Ishikawa (cell line): ENCODE measurements at regions not wholly inside any gene's neighbourhood (a gene's known extent, or its start where the extent isn't known, plus 50 kb on each side); places are given as distances from the start of the nearest gene placed in this dataset.

Source experiments
- CEBPB ChIP-seq: IDR thresholded peaks from 2 replicates; pipeline ENCODE4 v1.6.1; 2012
- EP300 ChIP-seq: IDR thresholded peaks from 2 replicates; pipeline ENCODE4 v1.6.1; 2012; ENCODE audit warnings: borderline replicate concordance
- TF ChIP-seq, protein P1 (sequence below): IDR thresholded peaks from 2 replicates; pipeline ENCODE4 v1.6.1; 2012; ENCODE audit warnings: low read depth, mild to moderate bottlenecking
- TF ChIP-seq, protein P2 (sequence below): IDR thresholded peaks from 2 replicates; pipeline ENCODE4 v1.6.1; 2012

DNA sequence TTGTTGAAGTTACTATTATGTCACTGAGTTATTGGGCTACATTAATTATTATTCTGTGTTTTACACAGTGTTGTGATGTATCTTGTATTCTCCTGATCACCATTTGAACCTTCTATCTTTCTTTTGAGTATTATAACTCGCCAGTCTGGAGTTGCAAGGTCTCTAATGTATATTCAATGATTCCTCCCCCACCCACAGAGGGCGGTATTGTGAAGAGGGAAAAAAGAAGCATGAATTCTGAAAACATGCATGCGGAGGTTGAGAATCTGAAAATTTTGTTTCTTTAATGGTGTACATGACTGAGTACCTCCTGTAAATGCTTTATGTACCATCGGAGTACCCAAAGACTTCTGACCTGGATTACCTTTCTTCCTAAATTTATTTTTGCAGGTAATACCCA is 266.6 kb downstream of the NR4A2 start:
- TF ChIP-seq, protein P1, sequence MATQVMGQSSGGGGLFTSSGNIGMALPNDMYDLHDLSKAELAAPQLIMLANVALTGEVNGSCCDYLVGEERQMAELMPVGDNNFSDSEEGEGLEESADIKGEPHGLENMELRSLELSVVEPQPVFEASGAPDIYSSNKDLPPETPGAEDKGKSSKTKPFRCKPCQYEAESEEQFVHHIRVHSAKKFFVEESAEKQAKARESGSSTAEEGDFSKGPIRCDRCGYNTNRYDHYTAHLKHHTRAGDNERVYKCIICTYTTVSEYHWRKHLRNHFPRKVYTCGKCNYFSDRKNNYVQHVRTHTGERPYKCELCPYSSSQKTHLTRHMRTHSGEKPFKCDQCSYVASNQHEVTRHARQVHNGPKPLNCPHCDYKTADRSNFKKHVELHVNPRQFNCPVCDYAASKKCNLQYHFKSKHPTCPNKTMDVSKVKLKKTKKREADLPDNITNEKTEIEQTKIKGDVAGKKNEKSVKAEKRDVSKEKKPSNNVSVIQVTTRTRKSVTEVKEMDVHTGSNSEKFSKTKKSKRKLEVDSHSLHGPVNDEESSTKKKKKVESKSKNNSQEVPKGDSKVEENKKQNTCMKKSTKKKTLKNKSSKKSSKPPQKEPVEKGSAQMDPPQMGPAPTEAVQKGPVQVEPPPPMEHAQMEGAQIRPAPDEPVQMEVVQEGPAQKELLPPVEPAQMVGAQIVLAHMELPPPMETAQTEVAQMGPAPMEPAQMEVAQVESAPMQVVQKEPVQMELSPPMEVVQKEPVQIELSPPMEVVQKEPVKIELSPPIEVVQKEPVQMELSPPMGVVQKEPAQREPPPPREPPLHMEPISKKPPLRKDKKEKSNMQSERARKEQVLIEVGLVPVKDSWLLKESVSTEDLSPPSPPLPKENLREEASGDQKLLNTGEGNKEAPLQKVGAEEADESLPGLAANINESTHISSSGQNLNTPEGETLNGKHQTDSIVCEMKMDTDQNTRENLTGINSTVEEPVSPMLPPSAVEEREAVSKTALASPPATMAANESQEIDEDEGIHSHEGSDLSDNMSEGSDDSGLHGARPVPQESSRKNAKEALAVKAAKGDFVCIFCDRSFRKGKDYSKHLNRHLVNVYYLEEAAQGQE, result no peak
- TF ChIP-seq EP300 (no peak), CEBPB (no peak)
- TF ChIP-seq, protein P2, sequence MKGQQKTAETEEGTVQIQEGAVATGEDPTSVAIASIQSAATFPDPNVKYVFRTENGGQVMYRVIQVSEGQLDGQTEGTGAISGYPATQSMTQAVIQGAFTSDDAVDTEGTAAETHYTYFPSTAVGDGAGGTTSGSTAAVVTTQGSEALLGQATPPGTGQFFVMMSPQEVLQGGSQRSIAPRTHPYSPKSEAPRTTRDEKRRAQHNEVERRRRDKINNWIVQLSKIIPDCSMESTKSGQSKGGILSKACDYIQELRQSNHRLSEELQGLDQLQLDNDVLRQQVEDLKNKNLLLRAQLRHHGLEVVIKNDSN, result no peak
